ENCODE measurements at regions not wholly inside any gene's neighbourhood (a gene's known extent, or its start where the extent isn't known, plus 50 kb on each side); places are given as distances from the start of the nearest gene placed in this dataset.

DNA sequence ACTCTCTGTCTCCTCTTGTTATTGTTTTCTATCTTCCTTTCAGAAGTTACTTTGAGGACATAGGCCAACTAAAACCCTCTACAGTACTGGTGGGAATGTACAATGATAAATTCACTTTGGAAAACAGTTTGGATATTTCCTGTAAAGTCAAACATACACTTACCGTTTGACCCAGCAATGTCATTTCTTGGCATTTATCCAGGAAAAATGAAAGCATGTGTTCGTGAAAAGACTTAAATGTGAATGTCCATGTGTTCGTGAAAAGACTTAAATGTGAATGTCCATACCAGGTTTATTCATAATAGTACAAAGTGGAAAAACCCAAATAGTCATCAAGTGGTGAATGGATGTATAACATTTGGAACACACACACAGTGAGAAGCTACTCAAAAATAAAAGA lies 361.5 kb upstream of the DPH6 start:
- no peaks in the 10 kb centered on the region for H3K36me3 ChIP-seq
- H3K4me1 ChIP-seq: no peaks in the 10 kb centered on the region
- no peaks in the 10 kb centered on the region for H4K20me1 ChIP-seq
- no peak overlapping the region for H3K4me2 ChIP-seq
- H3K9me3 ChIP-seq: no peaks in the 10 kb centered on the region
- no peak overlapping the region for H3K27ac ChIP-seq
- H3K27me3 ChIP-seq: no peaks in the 10 kb centered on the region
- no peak overlapping the region for H3K9ac ChIP-seq
- no peak for TF ChIP-seq Cebpa-rat (IDR thresholded peaks at IDR 0.05)
- no peak overlapping the region for H3K4me3 ChIP-seq

DNA sequence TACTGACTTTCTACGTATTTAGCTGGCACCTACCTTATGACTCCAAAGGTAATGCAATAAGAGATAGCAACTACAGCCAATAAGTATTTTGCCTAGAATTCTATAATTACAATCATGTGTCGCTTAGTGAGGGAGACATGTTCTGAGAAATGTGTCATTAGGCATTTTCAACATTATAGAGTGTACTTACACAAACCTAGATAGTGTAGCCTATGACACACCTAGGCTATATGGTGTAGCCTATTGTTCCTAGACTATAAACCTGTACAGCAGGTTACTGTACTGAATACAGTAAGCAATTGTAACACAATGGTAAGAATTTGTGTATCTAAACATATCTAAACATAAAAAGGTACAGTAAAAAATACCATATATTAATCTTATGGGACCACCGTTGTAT lies 363.4 kb upstream of the DPH6 start:
- Histone ChIP-seq H3K4me2 (no peak overlapping the region), H3K4me3 (no peak overlapping the region), H3K9ac (no peak overlapping the region), H3K9me3 (peaks cover 2% of the 10 kb centered on the region; the same call in 1 of the 2 replicates), H3K27ac (no peak overlapping the region), H3K4me1 (no peaks in the 10 kb centered on the region), H4K20me1 (no peaks in the 10 kb centered on the region), H3K27me3 (no peaks in the 10 kb centered on the region), H3K36me3 (no peaks in the 10 kb centered on the region)
- TF ChIP-seq Cebpa-rat (IDR thresholded peaks at IDR 0.05): no peak

DNA sequence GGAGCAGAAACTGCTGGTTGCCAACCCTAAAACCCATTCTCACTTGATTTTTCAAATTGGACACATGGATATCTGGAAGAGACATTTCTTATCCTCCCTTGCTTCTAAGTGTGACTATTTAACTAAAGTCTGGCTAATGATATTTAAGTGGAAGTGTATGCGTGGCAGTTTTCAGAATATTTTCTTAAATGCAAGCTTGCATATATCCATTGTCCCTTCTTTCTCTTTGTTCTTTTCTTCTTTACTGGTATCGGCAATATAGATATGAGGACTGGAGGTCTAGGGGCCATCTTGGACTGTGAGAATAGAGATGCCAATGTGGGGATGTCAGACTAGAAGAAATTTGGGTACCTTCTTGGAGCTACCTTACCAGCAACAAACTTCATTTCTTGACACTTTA lies 364.3 kb upstream of the DPH6 start:
- Histone ChIP-seq H3K9me3 (peaks cover 6% of the 10 kb centered on the region; the same call in 1 of the 2 replicates), H3K36me3 (no peaks in the 10 kb centered on the region), H3K4me1 (no peaks in the 10 kb centered on the region), H4K20me1 (no peaks in the 10 kb centered on the region), H3K4me2 (no peak overlapping the region), H3K27me3 (no peaks in the 10 kb centered on the region), H3K9ac (no peak overlapping the region), H3K4me3 (no peak overlapping the region), H3K27ac (no peak overlapping the region)
- TF ChIP-seq Cebpa-rat (IDR thresholded peaks at IDR 0.05): no peak

DNA sequence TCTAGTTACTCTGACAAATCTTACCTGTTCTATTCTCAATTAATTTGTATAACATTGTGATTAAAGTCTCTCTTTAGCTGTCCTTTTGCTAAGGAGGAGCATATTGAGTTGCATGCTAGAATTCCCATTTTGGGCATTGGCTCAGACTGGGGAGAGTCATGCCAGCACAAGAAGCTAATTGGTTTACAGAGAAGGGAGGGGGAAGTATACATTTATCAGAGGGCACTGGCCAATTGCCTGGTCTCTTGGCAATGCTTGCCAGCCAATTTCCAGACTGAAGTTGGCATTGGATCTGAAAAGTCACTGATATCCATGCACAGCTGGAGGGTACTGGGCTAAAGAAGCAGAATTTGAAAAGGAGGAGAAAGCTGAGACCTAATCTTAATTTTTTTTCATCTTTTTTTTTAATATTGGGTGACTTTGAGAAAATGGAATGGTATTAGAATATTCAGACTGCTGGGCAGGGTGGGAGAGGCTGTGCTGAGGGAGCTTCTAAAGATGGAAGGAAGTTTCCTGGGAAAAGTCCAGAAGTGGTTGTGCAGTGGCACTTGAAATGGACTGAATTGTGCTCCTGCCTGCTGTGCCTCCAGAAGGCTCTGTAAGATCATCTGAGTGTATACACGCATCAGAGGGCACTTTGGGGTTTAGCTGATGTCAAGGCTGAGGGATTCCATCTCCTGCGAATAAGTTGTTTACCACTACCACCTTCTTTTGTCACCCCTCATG lies 365.2 kb upstream of the DPH6 start:
- H3K4me1 ChIP-seq: no peaks in the 10 kb centered on the region
- no peaks in the 10 kb centered on the region for H3K36me3 ChIP-seq
- H3K4me2 ChIP-seq: no peak overlapping the region
- H3K4me3 ChIP-seq: no peak overlapping the region
- no peaks in the 10 kb centered on the region for H3K27me3 ChIP-seq
- H3K9ac ChIP-seq: no peak overlapping the region
- H3K27ac ChIP-seq: no peak overlapping the region
- peaks cover 6% of the 10 kb centered on the region; the same call in 1 of the 2 replicates for H3K9me3 ChIP-seq
- no peak for TF ChIP-seq Cebpa-rat (IDR thresholded peaks at IDR 0.05)
- no peaks in the 10 kb centered on the region for H4K20me1 ChIP-seq

DNA sequence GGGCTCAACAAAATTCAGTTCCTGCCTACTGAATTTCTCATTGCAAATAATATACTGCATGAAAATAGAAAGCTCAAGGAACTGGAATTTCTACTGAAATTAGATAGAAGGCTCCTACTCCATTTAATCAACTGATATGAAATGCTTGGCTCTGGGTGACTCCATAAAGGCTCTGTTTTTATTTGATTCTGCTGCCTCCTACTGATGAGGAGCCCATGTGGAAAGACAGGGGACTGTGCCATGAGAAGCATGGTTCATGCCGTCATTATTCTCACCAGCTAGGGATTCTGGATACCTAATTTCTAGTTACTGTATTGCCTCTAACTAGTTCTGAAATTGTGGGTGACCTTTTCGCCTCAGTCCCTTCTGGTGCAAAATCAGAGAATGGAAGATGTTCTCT lies 366.2 kb upstream of the DPH6 start:
- Histone ChIP-seq H3K36me3 (no peaks in the 10 kb centered on the region), H4K20me1 (no peaks in the 10 kb centered on the region), H3K4me1 (no peaks in the 10 kb centered on the region), H3K27ac (no peak overlapping the region), H3K27me3 (no peaks in the 10 kb centered on the region), H3K4me2 (no peak overlapping the region), H3K9ac (no peak overlapping the region), H3K4me3 (no peak overlapping the region), H3K9me3 (peaks cover 6% of the 10 kb centered on the region; the same call in 1 of the 2 replicates)
- TF ChIP-seq Cebpa-rat (IDR thresholded peaks at IDR 0.05): no peak

DNA sequence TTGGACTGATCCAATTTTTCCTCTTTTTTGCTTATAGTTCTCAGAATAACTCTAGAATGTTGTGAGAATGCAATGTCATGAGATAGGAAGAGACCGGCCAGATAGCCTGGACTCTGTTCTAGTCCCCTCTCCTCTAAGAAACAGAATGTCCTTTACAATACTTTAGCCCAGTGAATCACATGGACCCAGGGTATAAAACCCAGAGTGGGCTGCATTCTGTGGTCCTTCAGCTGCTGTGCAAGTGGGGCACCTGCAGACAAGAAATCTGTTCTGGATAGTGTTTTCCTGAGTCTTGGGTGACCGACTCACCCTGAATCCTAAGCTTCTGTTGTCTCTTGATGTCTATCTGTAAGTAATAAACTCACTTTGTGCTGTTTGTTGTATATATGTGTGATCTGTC lies 368.6 kb upstream of the DPH6 start:
- no peak overlapping the region for H3K27ac ChIP-seq
- H4K20me1 ChIP-seq: no peaks in the 10 kb centered on the region
- TF ChIP-seq Cebpa-rat (IDR thresholded peaks at IDR 0.05): no peak
- no peak overlapping the region for H3K4me2 ChIP-seq
- H3K4me1 ChIP-seq: no peaks in the 10 kb centered on the region
- H3K9ac ChIP-seq: no peak overlapping the region
- no peak overlapping the region for H3K4me3 ChIP-seq
- H3K9me3 ChIP-seq: peaks cover 6% of the 10 kb centered on the region; the same call in 1 of the 2 replicates
- no peaks in the 10 kb centered on the region for H3K27me3 ChIP-seq
- no peaks in the 10 kb centered on the region for H3K36me3 ChIP-seq

DNA sequence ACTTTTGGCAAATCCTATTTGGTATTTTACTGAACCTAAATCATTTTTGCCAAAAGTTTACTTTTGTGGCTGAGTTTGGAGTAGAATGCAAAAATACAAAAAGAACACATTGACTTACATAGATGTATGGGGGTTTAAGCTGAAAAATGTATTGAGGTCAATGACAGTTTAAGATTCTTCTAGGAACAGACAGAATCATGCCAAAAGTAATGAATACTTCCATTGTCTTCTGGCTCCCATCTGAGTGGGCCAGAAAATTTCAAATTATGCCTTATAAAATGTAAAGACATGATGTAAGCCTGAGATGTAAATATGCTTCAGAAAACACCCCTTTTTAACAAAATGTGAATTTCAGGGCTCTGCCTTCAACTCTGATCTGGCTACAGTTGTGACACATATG lies 375.1 kb upstream of the DPH6 start:
- H3K27me3 ChIP-seq: no peaks in the 10 kb centered on the region
- H3K36me3 ChIP-seq: no peaks in the 10 kb centered on the region
- H3K4me3 ChIP-seq: no peak overlapping the region
- TF ChIP-seq Cebpa-rat (IDR thresholded peaks at IDR 0.05): no peak
- H3K9ac ChIP-seq: no peak overlapping the region
- no peak overlapping the region for H3K4me2 ChIP-seq
- H3K4me1 ChIP-seq: no peaks in the 10 kb centered on the region
- H3K27ac ChIP-seq: no peak overlapping the region
- H3K9me3 ChIP-seq: no peaks in the 10 kb centered on the region
- H4K20me1 ChIP-seq: no peaks in the 10 kb centered on the region

DNA sequence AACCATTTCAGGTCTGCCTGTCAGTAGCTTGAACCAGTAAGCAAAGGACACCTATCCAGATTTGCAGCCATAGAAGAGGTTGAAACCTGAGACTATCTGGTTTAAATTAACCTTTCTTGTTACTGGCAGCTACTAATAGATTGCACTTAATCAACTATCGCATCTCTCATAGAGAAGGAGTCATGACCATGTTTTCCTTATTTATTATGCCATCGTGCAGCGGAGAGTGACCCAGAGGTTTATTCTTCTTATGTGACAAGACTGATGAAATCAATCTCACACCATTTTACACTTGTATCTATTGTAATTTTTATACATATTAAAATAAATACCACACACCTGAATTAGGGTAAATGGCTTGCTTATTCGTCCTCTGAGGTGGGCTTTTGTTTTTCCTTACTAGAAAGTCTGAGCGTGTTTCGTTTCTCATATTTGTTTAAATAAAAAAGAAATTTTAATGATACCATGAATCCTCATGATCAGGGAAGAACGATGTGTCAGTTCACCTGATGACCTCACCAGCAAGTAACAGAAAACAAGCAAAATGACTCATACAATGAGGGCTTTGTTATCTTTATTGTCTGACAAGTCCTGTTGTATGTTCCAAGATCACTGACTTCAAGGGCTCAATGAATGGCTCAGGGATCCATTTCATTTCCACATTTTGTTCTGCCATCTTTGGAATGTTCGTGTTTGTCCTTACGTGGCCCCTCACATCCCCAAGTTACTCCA lies 379.5 kb upstream of the DPH6 start:
- Histone ChIP-seq H3K27ac (no peak overlapping the region), H3K4me2 (no peak overlapping the region), H4K20me1 (no peaks in the 10 kb centered on the region), H3K4me1 (no peaks in the 10 kb centered on the region), H3K36me3 (no peaks in the 10 kb centered on the region), H3K9me3 (no peaks in the 10 kb centered on the region), H3K9ac (no peak overlapping the region), H3K27me3 (no peaks in the 10 kb centered on the region), H3K4me3 (no peak overlapping the region)
- TF ChIP-seq Cebpa-rat (IDR thresholded peaks at IDR 0.05): no peak

DNA sequence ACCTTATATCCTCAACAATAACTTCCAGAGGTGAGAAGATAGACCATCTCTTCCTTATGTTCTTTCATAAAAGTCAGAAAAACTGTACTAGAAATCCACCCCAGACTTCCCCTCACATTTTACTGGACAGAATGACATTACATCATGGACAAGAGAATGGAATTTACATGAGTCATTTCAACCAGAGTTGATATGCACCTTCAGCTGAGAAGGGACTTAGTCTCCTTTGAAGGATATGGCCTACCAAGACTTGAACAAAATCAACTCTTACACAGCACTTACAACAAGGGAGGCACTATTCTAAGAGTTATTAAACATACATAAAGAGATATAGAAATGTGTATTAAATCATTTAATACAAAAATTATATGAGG lies 380.0 kb upstream of the DPH6 start:
- no peak overlapping the region for H3K27ac ChIP-seq
- H3K4me2 ChIP-seq: no peak overlapping the region
- no peak overlapping the region for H3K9ac ChIP-seq
- H3K27me3 ChIP-seq: no peaks in the 10 kb centered on the region
- no peaks in the 10 kb centered on the region for H4K20me1 ChIP-seq
- no peaks in the 10 kb centered on the region for H3K4me1 ChIP-seq
- H3K36me3 ChIP-seq: no peaks in the 10 kb centered on the region
- no peak overlapping the region for H3K4me3 ChIP-seq
- no peaks in the 10 kb centered on the region for H3K9me3 ChIP-seq
- TF ChIP-seq Cebpa-rat (IDR thresholded peaks at IDR 0.05): no peak

DNA sequence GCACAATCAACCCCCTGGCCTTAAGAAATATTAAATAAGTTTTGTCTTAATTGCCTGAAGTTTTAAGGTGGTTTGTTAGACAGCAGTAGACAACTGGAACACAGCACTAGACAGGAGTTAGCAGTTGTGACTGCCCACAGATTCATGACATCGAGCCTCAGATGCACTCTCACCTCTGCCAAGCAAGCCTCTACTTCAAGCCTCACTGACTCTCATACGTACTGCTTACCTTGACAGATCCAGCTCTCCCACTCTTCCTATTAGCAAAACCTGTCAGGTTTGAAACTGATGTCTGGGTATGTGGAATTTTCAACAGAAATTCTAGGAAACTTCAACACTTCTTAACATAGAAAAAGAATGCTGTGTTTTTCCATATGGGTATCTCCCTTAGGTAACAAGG lies 382.9 kb upstream of the DPH6 start:
- no peaks in the 10 kb centered on the region for H4K20me1 ChIP-seq
- H3K27ac ChIP-seq: no peak overlapping the region
- H3K27me3 ChIP-seq: no peaks in the 10 kb centered on the region
- H3K4me1 ChIP-seq: no peaks in the 10 kb centered on the region
- TF ChIP-seq Cebpa-rat (IDR thresholded peaks at IDR 0.05): no peak
- no peaks in the 10 kb centered on the region for H3K36me3 ChIP-seq
- no peak overlapping the region for H3K9ac ChIP-seq
- H3K4me3 ChIP-seq: no peak overlapping the region
- no peak overlapping the region for H3K4me2 ChIP-seq
- H3K9me3 ChIP-seq: no peaks in the 10 kb centered on the region
